Liver (tissue), 8 donors: ENCODE measurements at regions not wholly inside any gene's neighbourhood (a gene's known extent, or its start where the extent isn't known, plus 50 kb on each side); places are given as distances from the start of the nearest gene placed in this dataset.

Experiments used
- DNase-seq: peaks from one replicate; pipeline ENCODE4 v3.0.0-alpha.2; 2017; ENCODE audit warnings: low spot score
- H3K27ac ChIP-seq, 2 donors: one replicate each; pipeline ENCODE4 v1.7.0; 2013; ENCODE audit warnings: inconsistent platforms in 2 of 2, low read length in 2 of 2, control low read depth in 1 of 2, low read depth in 1 of 2, mild to moderate bottlenecking in 1 of 2
- H3K27me3 ChIP-seq, 4 donors: one replicate each; pipeline versions ENCODE4 v1.6.1 to v1.7.0; 2013; ENCODE audit warnings: low read length in 3 of 4, inconsistent platforms in 1 of 4, mild to moderate bottlenecking in 1 of 4, moderate library complexity in 1 of 4; ENCODE audit not compliant: control insufficient read depth in 4 of 4, insufficient read depth in 4 of 4
- H3K36me3 ChIP-seq, 4 donors: one replicate each; pipeline versions ENCODE4 v1.6.1 to v1.7.0; 2013; ENCODE audit warnings: low read length in 3 of 4, mild to moderate bottlenecking in 3 of 4, low read depth in 1 of 4, moderate library complexity in 1 of 4; ENCODE audit not compliant: control insufficient read depth in 4 of 4, insufficient read depth in 3 of 4
- H3K4me1 ChIP-seq, 4 donors: one replicate each; pipeline versions ENCODE4 v1.6.1 to v1.7.0; 2013; ENCODE audit warnings: low read length in 3 of 4, mild to moderate bottlenecking in 3 of 4, moderate library complexity in 1 of 4; ENCODE audit not compliant: control insufficient read depth in 4 of 4, insufficient read depth in 4 of 4
- H3K4me3 ChIP-seq, 3 donors: one replicate each; pipeline versions ENCODE4 v1.6.1 to v1.7.0; 2013; ENCODE audit warnings: low read length in 3 of 3, control low read depth in 1 of 3, low read depth in 1 of 3, mild to moderate bottlenecking in 1 of 3
- H3K9ac ChIP-seq, 2 donors: one replicate each; pipeline ENCODE4 v1.7.0; 2013; ENCODE audit warnings: low read length in 2 of 2, mild to moderate bottlenecking in 2 of 2, moderate library complexity in 2 of 2, control low read depth in 1 of 2, low read depth in 1 of 2
- H3K9me3 ChIP-seq, 4 donors: one replicate each; pipeline versions ENCODE4 v1.6.1 to v1.7.0; 2013; ENCODE audit warnings: low read length in 3 of 4; ENCODE audit not compliant: control insufficient read depth in 4 of 4
- EGR1 ChIP-seq, 2 donors: IDR thresholded peaks; 2 replicates each; pipeline ENCODE4 v1.6.1; 2016 to 2018; ENCODE audit warnings: antibody characterized with exemption in 2 of 2, low read depth in 2 of 2
- FOXA1 ChIP-seq: IDR thresholded peaks from 2 replicates; pipeline ENCODE4 v1.6.1; 2016; ENCODE audit warnings: antibody characterized with exemption
- GABPA ChIP-seq, 2 donors: IDR thresholded peaks in 1 of 2; conservative IDR thresholded peaks in 1 of 2; 2 replicates each; pipeline ENCODE4 v1.6.1; 2016; ENCODE audit warnings: antibody characterized with exemption in 2 of 2, mild to moderate bottlenecking in 1 of 2, moderate library complexity in 1 of 2
- HNF4A ChIP-seq, 2 donors: conservative IDR thresholded peaks; 2 replicates each; pipeline ENCODE4 v1.6.1; 2016; ENCODE audit warnings: antibody characterized with exemption in 2 of 2, mild to moderate bottlenecking in 2 of 2
- JUND ChIP-seq, 2 donors: IDR thresholded peaks; 2 replicates each; pipeline ENCODE4 v1.6.1; 2016; ENCODE audit warnings: antibody characterized with exemption in 2 of 2
- NR2F2 ChIP-seq: IDR thresholded peaks from 2 replicates; pipeline ENCODE4 v1.6.1; 2016; ENCODE audit warnings: antibody characterized with exemption
- RAD21 ChIP-seq, 2 donors: IDR thresholded peaks; 2 replicates each; pipeline ENCODE4 v1.6.1; 2016; ENCODE audit warnings: antibody characterized with exemption in 2 of 2, mild to moderate bottlenecking in 2 of 2
- SP1 ChIP-seq: IDR thresholded peaks from 2 replicates; pipeline ENCODE4 v1.6.1; 2018; ENCODE audit warnings: antibody characterized with exemption, mild to moderate bottlenecking
- YY1 ChIP-seq: IDR thresholded peaks from 2 replicates; pipeline ENCODE4 v1.6.1; 2016; ENCODE audit warnings: antibody characterized with exemption, mild to moderate bottlenecking
- WGBS: extraction: QIAGEN DNeasy Blood & Tissue Kit; methylation state at CpG from one replicate; pipeline ENCODE4 v1.1.7; 2013; 5-methylcytosine and 5-hydroxymethylcytosine counted together
- TF ChIP-seq, protein P1 (sequence below): IDR thresholded peaks from 2 replicates; pipeline ENCODE4 v1.6.1; 2016; ENCODE audit warnings: antibody characterized with exemption
- TF ChIP-seq, protein P2 (sequence below): IDR thresholded peaks from 2 replicates; pipeline ENCODE4 v1.6.1; 2016; ENCODE audit warnings: antibody characterized with exemption
- TF ChIP-seq, protein P3 (sequence below): fragments of 150-350 bp; IDR thresholded peaks from 2 replicates; pipeline ENCODE4 v1.5.1; 2017; ENCODE audit warnings: improper control_type of control experiment, low read depth, low read length; ENCODE audit not compliant: missing input control
- TF ChIP-seq, protein P4 (sequence below): IDR thresholded peaks from 2 replicates; pipeline ENCODE4 v1.6.1; 2016; ENCODE audit warnings: antibody characterized with exemption, mild to moderate bottlenecking
- donor health status: healthy.
- donor health status: healthy.
- donor health status: healthy.
- donor health status: healthy.
- donor health status: healthy.

DNA sequence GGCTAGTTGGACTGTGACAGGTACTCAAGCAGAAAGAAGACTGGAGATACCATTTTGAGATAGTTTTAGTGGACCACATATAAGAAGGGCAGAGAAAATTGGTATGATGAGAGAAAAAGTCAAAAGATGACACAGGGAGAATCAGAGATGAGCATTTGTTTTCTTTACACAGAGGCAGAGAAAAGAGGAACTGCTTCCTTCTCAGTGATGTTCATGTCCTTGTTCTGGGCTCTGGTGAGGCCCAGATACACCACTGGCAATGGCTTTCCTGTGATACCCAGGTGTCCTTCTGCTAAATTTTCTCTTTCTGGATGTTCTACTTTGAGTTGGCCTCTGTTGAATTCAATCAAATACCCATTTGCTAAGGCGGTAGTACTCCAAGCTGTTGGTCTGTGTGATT, 1782.7 kb upstream of the SEL1L start:
- Histone ChIP-seq H3K9me3 (no peaks in the 10 kb centered on the region), H3K36me3 (no peaks in the 10 kb centered on the region), H3K9ac (no peak overlapping the region), H3K27ac (no peak overlapping the region), H3K4me3 (no peak overlapping the region), H3K4me1 (no peaks in the 10 kb centered on the region), H3K27me3 (no peaks in the 10 kb centered on the region)
- 76% methylated on average over 1 of the region's 1 CpG for WGBS
- no peak for DNase-seq
- TF ChIP-seq JUND (IDR thresholded peaks at IDR 0.05) = no peak
- TF ChIP-seq FOXA1 = no peak
- TF ChIP-seq GABPA (IDR thresholded peaks at IDR 0.05 in 1 of 2, conservative IDR thresholded peaks at IDR 0.05 in 1 of 2) = no peak
- TF ChIP-seq, protein P1, sequence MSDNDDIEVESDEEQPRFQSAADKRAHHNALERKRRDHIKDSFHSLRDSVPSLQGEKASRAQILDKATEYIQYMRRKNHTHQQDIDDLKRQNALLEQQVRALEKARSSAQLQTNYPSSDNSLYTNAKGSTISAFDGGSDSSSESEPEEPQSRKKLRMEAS = no peak
- no peak for TF ChIP-seq YY1
- TF ChIP-seq, protein P2, sequence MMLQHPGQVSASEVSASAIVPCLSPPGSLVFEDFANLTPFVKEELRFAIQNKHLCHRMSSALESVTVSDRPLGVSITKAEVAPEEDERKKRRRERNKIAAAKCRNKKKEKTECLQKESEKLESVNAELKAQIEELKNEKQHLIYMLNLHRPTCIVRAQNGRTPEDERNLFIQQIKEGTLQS = no peak
- TF ChIP-seq, protein P3, sequence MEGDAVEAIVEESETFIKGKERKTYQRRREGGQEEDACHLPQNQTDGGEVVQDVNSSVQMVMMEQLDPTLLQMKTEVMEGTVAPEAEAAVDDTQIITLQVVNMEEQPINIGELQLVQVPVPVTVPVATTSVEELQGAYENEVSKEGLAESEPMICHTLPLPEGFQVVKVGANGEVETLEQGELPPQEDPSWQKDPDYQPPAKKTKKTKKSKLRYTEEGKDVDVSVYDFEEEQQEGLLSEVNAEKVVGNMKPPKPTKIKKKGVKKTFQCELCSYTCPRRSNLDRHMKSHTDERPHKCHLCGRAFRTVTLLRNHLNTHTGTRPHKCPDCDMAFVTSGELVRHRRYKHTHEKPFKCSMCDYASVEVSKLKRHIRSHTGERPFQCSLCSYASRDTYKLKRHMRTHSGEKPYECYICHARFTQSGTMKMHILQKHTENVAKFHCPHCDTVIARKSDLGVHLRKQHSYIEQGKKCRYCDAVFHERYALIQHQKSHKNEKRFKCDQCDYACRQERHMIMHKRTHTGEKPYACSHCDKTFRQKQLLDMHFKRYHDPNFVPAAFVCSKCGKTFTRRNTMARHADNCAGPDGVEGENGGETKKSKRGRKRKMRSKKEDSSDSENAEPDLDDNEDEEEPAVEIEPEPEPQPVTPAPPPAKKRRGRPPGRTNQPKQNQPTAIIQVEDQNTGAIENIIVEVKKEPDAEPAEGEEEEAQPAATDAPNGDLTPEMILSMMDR = no peak
- TF ChIP-seq HNF4A (conservative IDR thresholded peaks at IDR 0.05) = no peak
- TF ChIP-seq RAD21 (IDR thresholded peaks at IDR 0.05) = no peak
- TF ChIP-seq SP1 = no peak

DNA sequence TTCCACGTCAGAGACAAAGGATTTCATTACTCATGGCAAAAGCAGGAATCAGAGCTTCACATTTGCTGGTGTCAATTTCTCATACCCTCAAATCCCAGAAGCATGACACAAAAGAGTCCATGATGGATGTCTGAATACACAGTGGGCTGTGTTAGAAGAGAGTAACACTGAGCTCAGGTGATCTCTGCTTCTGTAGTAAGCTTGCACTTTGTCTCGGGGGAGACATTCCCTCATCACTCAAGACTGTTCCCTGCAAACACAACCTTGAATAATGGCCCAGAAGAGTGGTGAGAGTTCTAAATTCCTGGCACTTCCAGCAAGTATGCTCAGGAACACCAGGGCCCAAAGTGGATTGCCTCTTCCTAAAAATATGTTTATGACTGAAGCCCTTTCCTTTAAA, 1787.2 kb upstream of the SEL1L start:
- no peak for DNase-seq
- Histone ChIP-seq H3K9ac (no peak overlapping the region), H3K4me1 (no peaks in the 10 kb centered on the region), H3K36me3 (no peaks in the 10 kb centered on the region), H3K4me3 (no peak overlapping the region), H3K27me3 (no peaks in the 10 kb centered on the region), H3K27ac (no peak overlapping the region), H3K9me3 (no peaks in the 10 kb centered on the region)
- no peak for TF ChIP-seq SP1
- TF ChIP-seq EGR1 (IDR thresholded peaks at IDR 0.05; ENCODE audit: low read depth in 2 of 2) = no peak
- TF ChIP-seq GABPA (IDR thresholded peaks at IDR 0.05 in 1 of 2, conservative IDR thresholded peaks at IDR 0.05 in 1 of 2) = no peak
- TF ChIP-seq, protein P3 = no peak
- TF ChIP-seq, protein P2 = no peak
- TF ChIP-seq NR2F2 = no peak
- TF ChIP-seq, protein P4, sequence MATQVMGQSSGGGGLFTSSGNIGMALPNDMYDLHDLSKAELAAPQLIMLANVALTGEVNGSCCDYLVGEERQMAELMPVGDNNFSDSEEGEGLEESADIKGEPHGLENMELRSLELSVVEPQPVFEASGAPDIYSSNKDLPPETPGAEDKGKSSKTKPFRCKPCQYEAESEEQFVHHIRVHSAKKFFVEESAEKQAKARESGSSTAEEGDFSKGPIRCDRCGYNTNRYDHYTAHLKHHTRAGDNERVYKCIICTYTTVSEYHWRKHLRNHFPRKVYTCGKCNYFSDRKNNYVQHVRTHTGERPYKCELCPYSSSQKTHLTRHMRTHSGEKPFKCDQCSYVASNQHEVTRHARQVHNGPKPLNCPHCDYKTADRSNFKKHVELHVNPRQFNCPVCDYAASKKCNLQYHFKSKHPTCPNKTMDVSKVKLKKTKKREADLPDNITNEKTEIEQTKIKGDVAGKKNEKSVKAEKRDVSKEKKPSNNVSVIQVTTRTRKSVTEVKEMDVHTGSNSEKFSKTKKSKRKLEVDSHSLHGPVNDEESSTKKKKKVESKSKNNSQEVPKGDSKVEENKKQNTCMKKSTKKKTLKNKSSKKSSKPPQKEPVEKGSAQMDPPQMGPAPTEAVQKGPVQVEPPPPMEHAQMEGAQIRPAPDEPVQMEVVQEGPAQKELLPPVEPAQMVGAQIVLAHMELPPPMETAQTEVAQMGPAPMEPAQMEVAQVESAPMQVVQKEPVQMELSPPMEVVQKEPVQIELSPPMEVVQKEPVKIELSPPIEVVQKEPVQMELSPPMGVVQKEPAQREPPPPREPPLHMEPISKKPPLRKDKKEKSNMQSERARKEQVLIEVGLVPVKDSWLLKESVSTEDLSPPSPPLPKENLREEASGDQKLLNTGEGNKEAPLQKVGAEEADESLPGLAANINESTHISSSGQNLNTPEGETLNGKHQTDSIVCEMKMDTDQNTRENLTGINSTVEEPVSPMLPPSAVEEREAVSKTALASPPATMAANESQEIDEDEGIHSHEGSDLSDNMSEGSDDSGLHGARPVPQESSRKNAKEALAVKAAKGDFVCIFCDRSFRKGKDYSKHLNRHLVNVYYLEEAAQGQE = no peak
- 63% methylated on average over 2 of the region's 2 CpGs for WGBS
